Neural cell (in vitro differentiated cells): ENCODE measurements at regions not wholly inside any gene's neighbourhood (a gene's known extent, or its start where the extent isn't known, plus 50 kb on each side); places are given as distances from the start of the nearest gene placed in this dataset.

Experiments
- H2AFZ ChIP-seq: fragments of 200-600, 300-800 bp; sonication (generic), shearing (Covaris generic); 2 replicates; pipeline ENCODE4 v1.6.0; 2014; ENCODE audit warnings: low read depth, mild to moderate bottlenecking, antibody characterized with exemption, low read length, moderate library complexity
- H3F3A ChIP-seq: fragments of 200-600 bp; shearing (Covaris generic); 2 replicates; pipeline ENCODE4 v1.6.1; 2016; ENCODE audit warnings: mild to moderate bottlenecking, moderate library complexity, mixed read lengths, antibody characterized with exemption, low read length; ENCODE audit not compliant: insufficient read depth, poor library complexity, severe bottlenecking
- H3K27ac ChIP-seq: fragments of 200-600, 300-800 bp; sonication (generic), shearing (Covaris generic); 2 replicates; pipeline ENCODE4 v1.5.1; 2014; ENCODE audit warnings: mild to moderate bottlenecking, low read length, moderate library complexity
- H3K27me3 ChIP-seq: fragments of 300-800, 200-600 bp; sonication (generic), shearing (Covaris generic); 2 replicates; pipeline ENCODE4 v1.6.0; 2014; ENCODE audit warnings: mild to moderate bottlenecking, low read depth, low read length, moderate library complexity; ENCODE audit not compliant: insufficient read depth
- H3K36me3 ChIP-seq: fragments of 300-800, 200-600 bp; sonication (generic), shearing (Covaris generic); 2 replicates; pipeline ENCODE4 v1.5.1; 2014; ENCODE audit warnings: mild to moderate bottlenecking, antibody characterized with exemption, low read length, moderate library complexity; ENCODE audit not compliant: insufficient read depth
- H3K4me2 ChIP-seq: fragments of 300-800, 200-600 bp; sonication (generic), shearing (Covaris generic); 2 replicates; pipeline ENCODE4 v1.6.0; 2014; ENCODE audit warnings: mild to moderate bottlenecking, low read length
- H3K4me3 ChIP-seq: fragments of 300-800, 200-600 bp; sonication (generic), shearing (Covaris generic); 2 replicates; pipeline ENCODE4 v1.5.1; 2014; ENCODE audit warnings: mild to moderate bottlenecking, low read length, moderate library complexity
- H3K79me2 ChIP-seq: fragments of 200-600 bp; shearing (Covaris generic); replicated peaks from 2 replicates; pipeline ENCODE4 v1.6.0; 2014; ENCODE audit warnings: mild to moderate bottlenecking, low read length, moderate library complexity; ENCODE audit not compliant: insufficient read depth
- H3K9ac ChIP-seq: fragments of 300-800, 200-600 bp; sonication (generic), shearing (Covaris generic); 2 replicates; pipeline ENCODE4 v1.6.1; 2016; ENCODE audit warnings: mild to moderate bottlenecking, low read length, mixed read lengths
- H3K9me2 ChIP-seq: fragments of 200-600 bp; shearing (Covaris generic); 2 replicates; pipeline ENCODE4 v1.6.1; 2016; ENCODE audit warnings: mild to moderate bottlenecking, low read length, mixed read lengths; ENCODE audit not compliant: insufficient read depth
- H3K9me3 ChIP-seq: fragments of 200-600, 300-800 bp; sonication (generic), shearing (Covaris generic); 2 replicates; pipeline ENCODE4 v1.6.1; 2016; ENCODE audit warnings: mild to moderate bottlenecking, mixed run types, low read length, moderate library complexity, mixed read lengths
- H4K20me1 ChIP-seq: fragments of 200-600 bp; shearing (Covaris generic); 2 replicates; pipeline ENCODE4 v1.6.1; 2016; ENCODE audit warnings: mild to moderate bottlenecking, mixed run types; ENCODE audit not compliant: insufficient read depth
- CTCF ChIP-seq: fragments of 450-650 bp; IDR thresholded peaks from 2 replicates; pipeline ENCODE4 v1.5.1; 2014; ENCODE audit warnings: antibody characterized with exemption, mild to moderate bottlenecking, moderate library complexity; ENCODE audit not compliant: poor library complexity, severe bottlenecking
- EP300 ChIP-seq: fragments of 450-650 bp; conservative IDR thresholded peaks from 2 replicates; pipeline ENCODE4 v1.6.1; 2014; ENCODE audit warnings: antibody characterized with exemption, mild to moderate bottlenecking, moderate library complexity; ENCODE audit not compliant: poor library complexity, severe bottlenecking
- EZH2 ChIP-seq: fragments of 200-600, 300-800 bp; shearing (Covaris generic), sonication (generic); IDR thresholded peaks from 2 replicates; pipeline ENCODE4 v1.6.1; 2014; ENCODE audit warnings: antibody characterized with exemption, low read length, borderline replicate concordance, mild to moderate bottlenecking; ENCODE audit not compliant: insufficient read depth, poor library complexity, severe bottlenecking
- MXI1 ChIP-seq: fragments of 450-650 bp; conservative IDR thresholded peaks from 2 replicates; pipeline ENCODE4 v1.6.1; 2014; ENCODE audit warnings: antibody characterized with exemption, mild to moderate bottlenecking; ENCODE audit not compliant: poor library complexity, severe bottlenecking
- POLR2AphosphoS5 ChIP-seq: IDR thresholded peaks from 2 replicates; pipeline ENCODE4 v1.6.1; 2012
- RAD21 ChIP-seq: fragments of 450-650 bp; conservative IDR thresholded peaks from 2 replicates; pipeline ENCODE4 v1.6.1; 2014; ENCODE audit warnings: antibody characterized with exemption, mild to moderate bottlenecking, moderate library complexity
- SMC3 ChIP-seq: fragments of 450-650 bp; conservative IDR thresholded peaks from 2 replicates; pipeline ENCODE4 v1.6.1; 2014; ENCODE audit warnings: antibody characterized with exemption, mild to moderate bottlenecking, moderate library complexity; ENCODE audit not compliant: poor library complexity
- TAF1 ChIP-seq: IDR thresholded peaks from 2 replicates; pipeline ENCODE4 v1.6.1; 2012; ENCODE audit warnings: low read depth
- TF ChIP-seq, protein P1 (sequence below): IDR thresholded peaks from 2 replicates; pipeline ENCODE4 v1.6.1; 2012; ENCODE audit warnings: borderline replicate concordance

DNA sequence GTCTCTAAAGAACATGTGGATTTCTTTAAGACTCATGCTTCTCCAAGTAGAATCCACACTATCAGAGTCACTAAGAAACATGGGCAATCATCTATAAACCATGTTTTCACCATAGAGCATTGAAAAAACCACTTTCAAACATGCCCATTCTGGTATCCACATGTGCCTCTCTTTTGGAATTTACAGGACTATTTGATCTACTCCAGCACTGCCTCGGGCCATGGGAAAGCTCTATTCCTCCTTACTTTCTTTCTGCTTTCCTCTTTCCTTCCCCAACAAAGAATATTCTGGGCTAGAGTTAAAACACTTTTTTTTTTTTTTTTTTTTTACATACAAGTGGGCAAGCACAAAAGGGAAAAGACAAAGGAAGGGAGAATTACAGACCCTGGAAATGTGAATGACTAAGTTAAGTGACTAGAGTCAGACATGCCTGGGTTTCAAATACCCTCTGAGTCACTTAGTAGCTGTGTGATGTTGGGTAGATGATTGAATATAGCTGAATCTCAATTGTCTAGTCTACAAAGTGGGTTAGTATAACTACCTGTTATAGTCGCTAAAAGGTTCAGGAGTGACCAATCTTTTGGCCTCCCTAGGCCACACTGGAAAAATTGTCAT lies 847.7 kb upstream of the INTU start:
- no peak overlapping the region for H3K4me3 ChIP-seq
- no peaks in the 10 kb centered on the region for H3K9me2 ChIP-seq
- no peak overlapping the region for H3K9ac ChIP-seq
- H3K36me3 ChIP-seq = no peaks in the 10 kb centered on the region
- H3K4me2 ChIP-seq = no peak overlapping the region
- no peaks in the 10 kb centered on the region for H3F3A ChIP-seq
- H3K79me2 ChIP-seq = no peaks in the 10 kb centered on the region
- no peaks in the 10 kb centered on the region for H4K20me1 ChIP-seq
- no peaks in the 10 kb centered on the region for H3K27me3 ChIP-seq
- no peak overlapping the region for H3K27ac ChIP-seq
- no peaks in the 10 kb centered on the region for H3K9me3 ChIP-seq
- no peak overlapping the region for H2AFZ ChIP-seq
- TF ChIP-seq, protein P1, sequence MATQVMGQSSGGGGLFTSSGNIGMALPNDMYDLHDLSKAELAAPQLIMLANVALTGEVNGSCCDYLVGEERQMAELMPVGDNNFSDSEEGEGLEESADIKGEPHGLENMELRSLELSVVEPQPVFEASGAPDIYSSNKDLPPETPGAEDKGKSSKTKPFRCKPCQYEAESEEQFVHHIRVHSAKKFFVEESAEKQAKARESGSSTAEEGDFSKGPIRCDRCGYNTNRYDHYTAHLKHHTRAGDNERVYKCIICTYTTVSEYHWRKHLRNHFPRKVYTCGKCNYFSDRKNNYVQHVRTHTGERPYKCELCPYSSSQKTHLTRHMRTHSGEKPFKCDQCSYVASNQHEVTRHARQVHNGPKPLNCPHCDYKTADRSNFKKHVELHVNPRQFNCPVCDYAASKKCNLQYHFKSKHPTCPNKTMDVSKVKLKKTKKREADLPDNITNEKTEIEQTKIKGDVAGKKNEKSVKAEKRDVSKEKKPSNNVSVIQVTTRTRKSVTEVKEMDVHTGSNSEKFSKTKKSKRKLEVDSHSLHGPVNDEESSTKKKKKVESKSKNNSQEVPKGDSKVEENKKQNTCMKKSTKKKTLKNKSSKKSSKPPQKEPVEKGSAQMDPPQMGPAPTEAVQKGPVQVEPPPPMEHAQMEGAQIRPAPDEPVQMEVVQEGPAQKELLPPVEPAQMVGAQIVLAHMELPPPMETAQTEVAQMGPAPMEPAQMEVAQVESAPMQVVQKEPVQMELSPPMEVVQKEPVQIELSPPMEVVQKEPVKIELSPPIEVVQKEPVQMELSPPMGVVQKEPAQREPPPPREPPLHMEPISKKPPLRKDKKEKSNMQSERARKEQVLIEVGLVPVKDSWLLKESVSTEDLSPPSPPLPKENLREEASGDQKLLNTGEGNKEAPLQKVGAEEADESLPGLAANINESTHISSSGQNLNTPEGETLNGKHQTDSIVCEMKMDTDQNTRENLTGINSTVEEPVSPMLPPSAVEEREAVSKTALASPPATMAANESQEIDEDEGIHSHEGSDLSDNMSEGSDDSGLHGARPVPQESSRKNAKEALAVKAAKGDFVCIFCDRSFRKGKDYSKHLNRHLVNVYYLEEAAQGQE = no peak
- TF ChIP-seq POLR2AphosphoS5 = no peak
- TF ChIP-seq CTCF = no peak
- no peak for TF ChIP-seq SMC3
- no peak for TF ChIP-seq RAD21
- TF ChIP-seq EZH2 = no peak
- TF ChIP-seq MXI1 = no peak
- no peak for TF ChIP-seq EP300
- no peak for TF ChIP-seq TAF1

- H3K4me2 ChIP-seq = no peak overlapping the region
- H4K20me1 ChIP-seq = no peaks in the 10 kb centered on the region
- H3F3A ChIP-seq = no peaks in the 10 kb centered on the region
- no peaks in the 10 kb centered on the region for H3K9me3 ChIP-seq
- no peak overlapping the region for H2AFZ ChIP-seq
- H3K4me3 ChIP-seq = no peak overlapping the region
- no peaks in the 10 kb centered on the region for H3K9me2 ChIP-seq
- H3K27me3 ChIP-seq = no peaks in the 10 kb centered on the region
- no peaks in the 10 kb centered on the region for H3K36me3 ChIP-seq
- H3K9ac ChIP-seq = no peak overlapping the region
- TF ChIP-seq TAF1 (no peak), SMC3 (no peak), EZH2 (no peak), MXI1 (no peak), POLR2AphosphoS5 (no peak), RAD21 (no peak), CTCF (no peak), EP300 (no peak)
- TF ChIP-seq, protein P1 = no peak
- H3K27ac ChIP-seq = no peak overlapping the region
- no peaks in the 10 kb centered on the region for H3K79me2 ChIP-seq
Measured at GRCh38 chr4:126790633-126791032, 842.1 kb upstream of the INTU start.
